ENCODE measurements at regions not wholly inside any gene's neighbourhood (a gene's known extent, or its start where the extent isn't known, plus 50 kb on each side); places are given as distances from the start of the nearest gene placed in this dataset.
"Not testable (repeated sequence)": the region's sequence is repeated elsewhere in the genome, so short reads cannot be mapped to it uniquely, and the experiment has no call there.

GRCh38 chr2:107146181-107146580 is 260.2 kb upstream of the ST6GAL2 start:
- in situ Hi-C loops (cut with MboI; ENCODE audit: low sequenced_read_pairs in 4 of 4): no loop called here

GRCh38 chr2:107146645-107147044 is 260.7 kb upstream of the ST6GAL2 start:
- H3K27ac ChIP-seq; H3K27me3 ChIP-seq; DNase-seq; H3K4me3 ChIP-seq; ATAC-seq; H3K9me3 ChIP-seq; intact Hi-C loops (cut with DNase I; ENCODE audit: low total_unique reads); in situ Hi-C loops (cut with MboI; ENCODE audit: low sequenced_read_pairs in 4 of 4); H3K36me3 ChIP-seq; H3K4me1 ChIP-seq: not testable (repeated sequence)

More at GRCh38 chr2:107146181-107146580, 260.2 kb upstream of the ST6GAL2 start:
- TF ChIP-seq POLR2A (IDR thresholded peaks at IDR 0.05) (no peak), CTCF (IDR thresholded peaks at IDR 0.05 in 4 of 5, conservative IDR thresholded peaks at IDR 0.05 in 1 of 5) (no peak)
- Histone ChIP-seq H3K9me3 (no peaks in the 10 kb centered on the region), H3K36me3 (no peaks in the 10 kb centered on the region), H3K27me3 (no peaks in the 10 kb centered on the region), H3K4me3 (no peak overlapping the region), H3K27ac (no peak overlapping the region), H3K4me1 (no peaks in the 10 kb centered on the region)
- intact Hi-C loops (cut with DNase I; ENCODE audit: low total_unique reads): no loop called here
- ATAC-seq: no peak
- no peak for DNase-seq

- H3K4me1 ChIP-seq: no peaks in the 10 kb centered on the region
- H3K4me3 ChIP-seq: no peak overlapping the region
- in situ Hi-C loops (cut with MboI; ENCODE audit: low sequenced_read_pairs in 4 of 4) (no loop called here), intact Hi-C loops (cut with DNase I; ENCODE audit: low total_unique reads) (no loop called here)
- no peaks in the 10 kb centered on the region for H3K9me3 ChIP-seq
- no peak overlapping the region for H3K27ac ChIP-seq
- no peak for TF ChIP-seq POLR2A (IDR thresholded peaks at IDR 0.05)
- ATAC-seq (no peak), DNase-seq (no peak)
- H3K27me3 ChIP-seq: no peaks in the 10 kb centered on the region
- no peaks in the 10 kb centered on the region for H3K36me3 ChIP-seq
These were observed 262.1 kb upstream of the ST6GAL2 start for GRCh38 chr2:107148055-107148454.

GRCh38 chr2:107148496-107148895 is 262.5 kb upstream of the ST6GAL2 start:
- H3K27ac ChIP-seq: no peak overlapping the region
- in situ Hi-C loops (cut with MboI; ENCODE audit: low sequenced_read_pairs in 4 of 4): no loop called here
- H3K4me1 ChIP-seq: no peaks in the 10 kb centered on the region
- TF ChIP-seq POLR2A (IDR thresholded peaks at IDR 0.05): no peak
- no peak for TF ChIP-seq CTCF (IDR thresholded peaks at IDR 0.05 in 4 of 5, conservative IDR thresholded peaks at IDR 0.05 in 1 of 5)
- no peak overlapping the region for H3K4me3 ChIP-seq
- no peaks in the 10 kb centered on the region for H3K27me3 ChIP-seq
- intact Hi-C loops (cut with DNase I; ENCODE audit: low total_unique reads): no loop called here
- no peaks in the 10 kb centered on the region for H3K36me3 ChIP-seq
- H3K9me3 ChIP-seq: no peaks in the 10 kb centered on the region
- DNase-seq: no peak
- ATAC-seq: no peak

GRCh38 chr2:107160640-107161239 is 274.8 kb upstream of the ST6GAL2 start:
- no peaks in the 10 kb centered on the region for H3K9me3 ChIP-seq
- ATAC-seq (no peak), DNase-seq (no peak)
- H3K4me3 ChIP-seq: no peak overlapping the region
- no peak for TF ChIP-seq CTCF (IDR thresholded peaks at IDR 0.05 in 4 of 5, conservative IDR thresholded peaks at IDR 0.05 in 1 of 5)
- no peak for TF ChIP-seq POLR2A (IDR thresholded peaks at IDR 0.05)
- no peaks in the 10 kb centered on the region for H3K36me3 ChIP-seq
- intact Hi-C loops (cut with DNase I; ENCODE audit: low total_unique reads): no loop called here
- in situ Hi-C loops (cut with MboI; ENCODE audit: low sequenced_read_pairs in 4 of 4): no loop called here
- H3K4me1 ChIP-seq: no peaks in the 10 kb centered on the region
- H3K27ac ChIP-seq: no peak overlapping the region
- H3K27me3 ChIP-seq: no peaks in the 10 kb centered on the region

- intact Hi-C loops (cut with DNase I; ENCODE audit: low total_unique reads) (no loop called here), in situ Hi-C loops (cut with MboI; ENCODE audit: low sequenced_read_pairs in 4 of 4) (no loop called here)
- Histone ChIP-seq H3K36me3 (no peaks in the 10 kb centered on the region), H3K9me3 (no peaks in the 10 kb centered on the region), H3K4me3 (no peak overlapping the region), H3K27ac (no peak overlapping the region), H3K4me1 (no peaks in the 10 kb centered on the region), H3K27me3 (no peaks in the 10 kb centered on the region)
- ATAC-seq (no peak), DNase-seq (no peak)
- TF ChIP-seq CTCF (IDR thresholded peaks at IDR 0.05 in 4 of 5, conservative IDR thresholded peaks at IDR 0.05 in 1 of 5) (no peak), POLR2A (IDR thresholded peaks at IDR 0.05) (no peak)
These were observed 282.2 kb upstream of the ST6GAL2 start for GRCh38 chr2:107168141-107168540.

Measured in gastrocnemius medialis (tissue), 4 donors.